KMS-11 (cell line): ENCODE measurements at regions not wholly inside any gene's neighbourhood (a gene's known extent, or its start where the extent isn't known, plus 50 kb on each side); places are given as distances from the start of the nearest gene placed in this dataset.

Source experiments
- H2AFZ ChIP-seq: fragments of 200-600 bp; sonication (generic); 2 replicates; pipeline ENCODE4 v1.6.1; 2016; ENCODE audit warnings: antibody characterized with exemption, mixed run types, low read depth
- H3K27ac ChIP-seq: fragments of 200-600 bp; sonication (generic); 2 replicates; pipeline ENCODE4 v1.6.1; 2016; ENCODE audit warnings: mild to moderate bottlenecking, mixed run types
- H3K27me3 ChIP-seq: fragments of 200-600 bp; sonication (generic); 2 replicates; pipeline ENCODE4 v1.6.1; 2017; ENCODE audit warnings: mild to moderate bottlenecking, low read depth, mixed run types, moderate library complexity; ENCODE audit not compliant: insufficient read depth
- H3K36me3 ChIP-seq: fragments of 200-600 bp; sonication (generic); 2 replicates; pipeline ENCODE4 v1.6.1; 2017; ENCODE audit warnings: mild to moderate bottlenecking, mixed run types; ENCODE audit not compliant: insufficient read depth
- H3K4me1 ChIP-seq: fragments of 200-600 bp; sonication (generic); 2 replicates; pipeline ENCODE4 v1.6.1; 2016; ENCODE audit warnings: mild to moderate bottlenecking, low read depth, mixed run types; ENCODE audit not compliant: poor library complexity, severe bottlenecking
- H3K4me2 ChIP-seq: fragments of 200-600 bp; sonication (generic); 2 replicates; pipeline ENCODE4 v1.7.0; 2016; ENCODE audit warnings: mild to moderate bottlenecking, mixed run types
- H3K4me3 ChIP-seq: fragments of 200-600 bp; sonication (generic); IDR thresholded peaks from 2 replicates; pipeline ENCODE4 v1.6.1; 2017; ENCODE audit warnings: low read depth, low read length, mixed read lengths; ENCODE audit not compliant: insufficient read depth
- H3K79me2 ChIP-seq: fragments of 200-600 bp; sonication (generic); 2 replicates; pipeline ENCODE4 v1.6.1; 2016; ENCODE audit warnings: low read depth, mixed run types; ENCODE audit not compliant: insufficient read depth
- H3K9ac ChIP-seq: fragments of 200-600 bp; sonication (generic); 2 replicates; pipeline ENCODE4 v1.6.1; 2016; ENCODE audit warnings: mild to moderate bottlenecking, mixed run types
- H4K20me1 ChIP-seq: fragments of 200-600 bp; sonication (generic); 2 replicates; pipeline ENCODE4 v1.6.1; 2016; ENCODE audit warnings: mild to moderate bottlenecking, mixed run types; ENCODE audit not compliant: insufficient read depth
- CTCF ChIP-seq: fragments of 200-600 bp; sonication (generic); conservative IDR thresholded peaks from 2 replicates; pipeline ENCODE4 v1.6.1; 2017; ENCODE audit warnings: low read depth, mild to moderate bottlenecking, antibody characterized with exemption, low read length, moderate library complexity, mixed read lengths

DNA sequence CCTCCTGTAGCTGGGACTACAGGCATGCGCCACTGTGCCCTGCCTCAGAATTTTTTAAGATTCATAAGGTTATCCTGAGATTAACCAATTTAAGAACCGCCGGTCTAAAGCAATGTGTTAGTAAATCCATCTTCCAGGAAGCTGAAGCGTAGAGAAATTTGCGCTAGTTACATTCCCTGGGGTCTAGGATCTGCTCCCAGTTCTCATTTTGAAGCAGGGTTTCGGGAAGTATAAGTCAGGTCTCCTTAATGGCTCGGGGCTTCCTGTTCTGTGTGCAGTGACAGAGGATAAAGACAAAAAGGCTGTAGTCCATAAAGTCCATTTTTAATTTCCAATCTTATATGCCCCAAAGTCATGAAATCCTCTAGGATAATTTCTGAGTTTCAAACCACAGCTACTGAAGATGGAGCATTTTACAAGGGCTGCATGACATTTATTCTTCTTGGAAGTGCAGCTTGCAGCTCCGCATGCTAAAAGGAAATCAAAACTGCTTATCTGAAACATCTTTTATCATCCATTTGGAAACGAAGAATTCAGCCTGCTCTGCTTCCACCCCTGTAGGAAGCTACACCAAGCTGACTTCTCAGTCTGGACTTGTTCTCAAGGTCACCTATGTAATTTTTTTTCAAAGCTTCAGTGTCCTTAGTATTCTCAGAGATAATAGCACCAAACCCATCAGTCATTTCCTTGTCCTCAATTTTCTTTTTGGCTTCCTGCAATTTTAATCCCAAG, 326.1 kb downstream of the PRL start:
- Histone ChIP-seq H3K4me3 (no peak overlapping the region), H2AFZ (no peak overlapping the region), H3K79me2 (no peaks in the 10 kb centered on the region), H3K9ac (no peak overlapping the region), H3K27ac (no peak overlapping the region), H3K4me2 (no peak overlapping the region), H3K4me1 (no peaks in the 10 kb centered on the region), H3K27me3 (no peaks in the 10 kb centered on the region), H4K20me1 (no peaks in the 10 kb centered on the region), H3K36me3 (no peaks in the 10 kb centered on the region)
- TF ChIP-seq CTCF, result no peak

- Histone ChIP-seq H3K79me2 (no peaks in the 10 kb centered on the region), H4K20me1 (no peaks in the 10 kb centered on the region), H3K4me3 (no peak overlapping the region), H3K9ac (no peak overlapping the region), H3K36me3 (no peaks in the 10 kb centered on the region), H3K27me3 (no peaks in the 10 kb centered on the region), H3K4me2 (no peak overlapping the region), H2AFZ (no peak overlapping the region), H3K27ac (no peak overlapping the region), H3K4me1 (no peaks in the 10 kb centered on the region)
- TF ChIP-seq CTCF, result no peak
Observed at GRCh38 chr6:21971541-21971940, 325.3 kb downstream of the PRL start.

GRCh38 chr6:21972516-21972915, 324.3 kb downstream of the PRL start:
- no peak overlapping the region for H3K9ac ChIP-seq
- H3K79me2 ChIP-seq, result no peaks in the 10 kb centered on the region
- H3K27me3 ChIP-seq, result no peaks in the 10 kb centered on the region
- H4K20me1 ChIP-seq, result no peaks in the 10 kb centered on the region
- H2AFZ ChIP-seq, result no peak overlapping the region
- no peak overlapping the region for H3K27ac ChIP-seq
- no peaks in the 10 kb centered on the region for H3K4me1 ChIP-seq
- H3K4me3 ChIP-seq, result no peak overlapping the region
- H3K36me3 ChIP-seq, result no peaks in the 10 kb centered on the region
- no peak overlapping the region for H3K4me2 ChIP-seq
- no peak for TF ChIP-seq CTCF

GRCh38 chr6:21977346-21977745, 319.5 kb downstream of the PRL start:
- H2AFZ ChIP-seq, result no peak overlapping the region
- H3K27ac ChIP-seq, result no peak overlapping the region
- H3K4me2 ChIP-seq, result no peak overlapping the region
- no peaks in the 10 kb centered on the region for H4K20me1 ChIP-seq
- H3K36me3 ChIP-seq, result no peaks in the 10 kb centered on the region
- H3K4me3 ChIP-seq, result no peak overlapping the region
- no peaks in the 10 kb centered on the region for H3K27me3 ChIP-seq
- TF ChIP-seq CTCF, result no peak
- no peak overlapping the region for H3K9ac ChIP-seq
- no peaks in the 10 kb centered on the region for H3K79me2 ChIP-seq
- no peaks in the 10 kb centered on the region for H3K4me1 ChIP-seq
